Liver (tissue), 8 donors: ENCODE measurements at regions not wholly inside any gene's neighbourhood (a gene's known extent, or its start where the extent isn't known, plus 50 kb on each side); places are given as distances from the start of the nearest gene placed in this dataset.

Experiments
- DNase-seq: peaks from one replicate; pipeline ENCODE4 v3.0.0-alpha.2; 2017; ENCODE audit warnings: low spot score
- H3K27ac ChIP-seq, 2 donors: one replicate each; pipeline ENCODE4 v1.7.0; 2013; ENCODE audit warnings: inconsistent platforms in 2 of 2, low read length in 2 of 2, control low read depth in 1 of 2, low read depth in 1 of 2, mild to moderate bottlenecking in 1 of 2
- H3K27me3 ChIP-seq, 4 donors: one replicate each; pipeline versions ENCODE4 v1.6.1 to v1.7.0; 2013; ENCODE audit warnings: low read length in 3 of 4, inconsistent platforms in 1 of 4, mild to moderate bottlenecking in 1 of 4, moderate library complexity in 1 of 4; ENCODE audit not compliant: control insufficient read depth in 4 of 4, insufficient read depth in 4 of 4
- H3K36me3 ChIP-seq, 4 donors: one replicate each; pipeline versions ENCODE4 v1.6.1 to v1.7.0; 2013; ENCODE audit warnings: low read length in 3 of 4, mild to moderate bottlenecking in 3 of 4, low read depth in 1 of 4, moderate library complexity in 1 of 4; ENCODE audit not compliant: control insufficient read depth in 4 of 4, insufficient read depth in 3 of 4
- H3K4me1 ChIP-seq, 4 donors: one replicate each; pipeline versions ENCODE4 v1.6.1 to v1.7.0; 2013; ENCODE audit warnings: low read length in 3 of 4, mild to moderate bottlenecking in 3 of 4, moderate library complexity in 1 of 4; ENCODE audit not compliant: control insufficient read depth in 4 of 4, insufficient read depth in 4 of 4
- H3K4me3 ChIP-seq, 3 donors: one replicate each; pipeline versions ENCODE4 v1.6.1 to v1.7.0; 2013; ENCODE audit warnings: low read length in 3 of 3, control low read depth in 1 of 3, low read depth in 1 of 3, mild to moderate bottlenecking in 1 of 3
- H3K9ac ChIP-seq, 2 donors: one replicate each; pipeline ENCODE4 v1.7.0; 2013; ENCODE audit warnings: low read length in 2 of 2, mild to moderate bottlenecking in 2 of 2, moderate library complexity in 2 of 2, control low read depth in 1 of 2, low read depth in 1 of 2
- H3K9me3 ChIP-seq, 4 donors: one replicate each; pipeline versions ENCODE4 v1.6.1 to v1.7.0; 2013; ENCODE audit warnings: low read length in 3 of 4; ENCODE audit not compliant: control insufficient read depth in 4 of 4
- ATF3 ChIP-seq: IDR thresholded peaks from 2 replicates; pipeline ENCODE4 v1.6.1; 2016; ENCODE audit warnings: antibody characterized with exemption
- CTCF ChIP-seq: fragments of 150-350 bp; IDR thresholded peaks from 2 replicates; pipeline ENCODE4 v1.5.1; 2017; ENCODE audit warnings: improper control_type of control experiment, low read depth, low read length; ENCODE audit not compliant: missing input control
- EGR1 ChIP-seq, 2 donors: IDR thresholded peaks; 2 replicates each; pipeline ENCODE4 v1.6.1; 2016 to 2018; ENCODE audit warnings: antibody characterized with exemption in 2 of 2, low read depth in 2 of 2
- FOXA1 ChIP-seq: IDR thresholded peaks from 2 replicates; pipeline ENCODE4 v1.6.1; 2016; ENCODE audit warnings: antibody characterized with exemption
- FOXA2 ChIP-seq: IDR thresholded peaks from 2 replicates; pipeline ENCODE4 v1.6.1; 2016; ENCODE audit warnings: antibody characterized with exemption
- HNF4A ChIP-seq, 2 donors: conservative IDR thresholded peaks; 2 replicates each; pipeline ENCODE4 v1.6.1; 2016; ENCODE audit warnings: antibody characterized with exemption in 2 of 2, mild to moderate bottlenecking in 2 of 2
- MAX ChIP-seq: IDR thresholded peaks from 2 replicates; pipeline ENCODE4 v1.6.1; 2016; ENCODE audit warnings: antibody characterized with exemption
- NR2F2 ChIP-seq: IDR thresholded peaks from 2 replicates; pipeline ENCODE4 v1.6.1; 2016; ENCODE audit warnings: antibody characterized with exemption
- RAD21 ChIP-seq, 2 donors: IDR thresholded peaks; 2 replicates each; pipeline ENCODE4 v1.6.1; 2016; ENCODE audit warnings: antibody characterized with exemption in 2 of 2, mild to moderate bottlenecking in 2 of 2
- REST ChIP-seq: IDR thresholded peaks from 2 replicates; pipeline ENCODE4 v1.6.1; 2016; ENCODE audit warnings: antibody characterized with exemption, mild to moderate bottlenecking
- TAF1 ChIP-seq: conservative IDR thresholded peaks from 2 replicates; pipeline ENCODE4 v1.6.1; 2016; ENCODE audit warnings: antibody characterized with exemption, mild to moderate bottlenecking
- YY1 ChIP-seq: IDR thresholded peaks from 2 replicates; pipeline ENCODE4 v1.6.1; 2016; ENCODE audit warnings: antibody characterized with exemption, mild to moderate bottlenecking
- ZBTB33 ChIP-seq: IDR thresholded peaks from 2 replicates; pipeline ENCODE4 v1.6.1; 2016; ENCODE audit warnings: antibody characterized with exemption
- WGBS: extraction: QIAGEN DNeasy Blood & Tissue Kit; methylation state at CpG from one replicate; pipeline ENCODE4 v1.1.7; 2013; 5-methylcytosine and 5-hydroxymethylcytosine counted together
- donor health status: healthy.
- donor health status: healthy.
- donor health status: healthy.
- donor health status: healthy.
- donor health status: healthy.

GRCh38 chr5:3182133-3182876 lies 413.3 kb upstream of the IRX1 start:
- Histone ChIP-seq H3K9me3 (peaks cover 0 to 4% (median 0%) of the 10 kb centered on the region in 4 donors), H3K27ac (no peak overlapping the region), H3K27me3 (no peaks in the 10 kb centered on the region), H3K9ac (no peak overlapping the region), H3K36me3 (no peaks in the 10 kb centered on the region), H3K4me3 (no peak overlapping the region), H3K4me1 (no peaks in the 10 kb centered on the region)
- TF ChIP-seq EGR1 (IDR thresholded peaks at IDR 0.05; ENCODE audit: low read depth in 2 of 2): no peak
- no peak for TF ChIP-seq YY1
- TF ChIP-seq REST: no peak
- TF ChIP-seq NR2F2: no peak
- no peak for TF ChIP-seq MAX
- TF ChIP-seq FOXA1: no peak
- no peak for TF ChIP-seq ATF3
- no peak for TF ChIP-seq CTCF
- no peak for TF ChIP-seq HNF4A (conservative IDR thresholded peaks at IDR 0.05)
- TF ChIP-seq RAD21 (IDR thresholded peaks at IDR 0.05): no peak
- DNase-seq: no peak
- 74% methylated on average over 12 of the region's 12 CpGs for WGBS

GRCh38 chr5:3181671-3182070 lies 414.0 kb upstream of the IRX1 start:
- no peaks in the 10 kb centered on the region for H3K27me3 ChIP-seq
- no peak overlapping the region for H3K27ac ChIP-seq
- peaks cover 0 to 4% (median 0%) of the 10 kb centered on the region in 4 donors for H3K9me3 ChIP-seq
- no peak for TF ChIP-seq FOXA2
- no peak for TF ChIP-seq FOXA1
- no peak for TF ChIP-seq TAF1
- TF ChIP-seq ZBTB33: no peak
- DNase-seq: no peak
- no peaks in the 10 kb centered on the region for H3K36me3 ChIP-seq
- H3K4me3 ChIP-seq: no peak overlapping the region
- H3K4me1 ChIP-seq: no peaks in the 10 kb centered on the region
- H3K9ac ChIP-seq: no peak overlapping the region
- 59% methylated on average over 18 of the region's 18 CpGs for WGBS
